ENCODE measurements at regions not wholly inside any gene's neighbourhood (a gene's known extent, or its start where the extent isn't known, plus 50 kb on each side); places are given as distances from the start of the nearest gene placed in this dataset.

DNA sequence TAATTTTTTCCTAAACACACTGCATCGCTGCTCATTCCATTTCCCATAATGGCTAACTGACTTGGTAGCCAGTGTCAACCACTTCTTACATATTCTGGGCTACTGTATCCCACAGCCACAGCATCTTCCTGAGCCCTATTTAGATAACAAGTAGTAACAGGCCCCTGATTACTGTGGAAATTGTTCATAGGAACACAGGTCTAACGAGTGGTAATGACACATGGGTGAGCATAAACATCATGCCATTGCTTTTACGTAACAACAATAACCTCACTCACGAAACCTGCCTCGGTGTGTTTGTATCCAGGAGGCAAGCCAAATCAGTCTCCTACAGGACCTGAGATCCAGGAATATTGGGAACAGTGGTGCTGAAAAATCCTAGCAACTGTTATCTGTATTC is 438.6 kb downstream of the KLF5 start:
- Histone ChIP-seq H3K4me3 (ENCODE audit: low read depth, low read length) (no peak overlapping the region), H3K36me3 (ENCODE audit: control insufficient read depth in 2 of 2, insufficient read depth in 1 of 2, low read length in 2 of 2) (no peaks in the 10 kb centered on the region), H3K4me1 (ENCODE audit: control insufficient read depth, insufficient read depth, low read length) (no peaks in the 10 kb centered on the region), H3K27ac (ENCODE audit: extremely low read depth, low read depth, low read length) (no peak overlapping the region), H3K9me3 (ENCODE audit: control insufficient read depth, insufficient read depth, low read depth, low read length) (no peaks in the 10 kb centered on the region)
- POLR2A ChIA-PET: no interaction called here
- TF ChIP-seq ZNF529 (tag by site-specific recombination; IDR thresholded peaks at IDR 0.05; ENCODE audit: insufficient replicate concordance) (no peak), MEIS1 (CRISPR knock-in tag; IDR thresholded peaks at IDR 0.05; ENCODE audit: borderline replicate concordance) (no peak), ZNF654 (tag by site-specific recombination; IDR thresholded peaks at IDR 0.05; ENCODE audit: low read depth) (no peak), YY2 (tag by site-specific recombination; IDR thresholded peaks at IDR 0.05) (no peak), ZNF121 (tag by site-specific recombination; IDR thresholded peaks at IDR 0.05) (no peak), ZBTB8A (tag by site-specific recombination; IDR thresholded peaks at IDR 0.05) (no peak), ZNF169 (tag by site-specific recombination; IDR thresholded peaks at IDR 0.05) (no peak), ZFP69B (tag by site-specific recombination; IDR thresholded peaks at IDR 0.05) (no peak), RBAK (tag by site-specific recombination; IDR thresholded peaks at IDR 0.05) (no peak), ZNF18 (tag by site-specific recombination; IDR thresholded peaks at IDR 0.05) (no peak), ZBTB10 (tag by site-specific recombination; IDR thresholded peaks at IDR 0.05) (no peak), BCL11B (tag by site-specific recombination; IDR thresholded peaks at IDR 0.05; ENCODE audit: low read depth) (no peak), ZNF416 (tag by site-specific recombination; IDR thresholded peaks at IDR 0.05) (no peak), OVOL3 (tag by site-specific recombination; IDR thresholded peaks at IDR 0.05) (no peak), TCF7L2 (IDR thresholded peaks at IDR 0.05; ENCODE audit: borderline replicate concordance, low read depth, low read length) (no peak)
- TF ChIP-seq, protein P1, sequence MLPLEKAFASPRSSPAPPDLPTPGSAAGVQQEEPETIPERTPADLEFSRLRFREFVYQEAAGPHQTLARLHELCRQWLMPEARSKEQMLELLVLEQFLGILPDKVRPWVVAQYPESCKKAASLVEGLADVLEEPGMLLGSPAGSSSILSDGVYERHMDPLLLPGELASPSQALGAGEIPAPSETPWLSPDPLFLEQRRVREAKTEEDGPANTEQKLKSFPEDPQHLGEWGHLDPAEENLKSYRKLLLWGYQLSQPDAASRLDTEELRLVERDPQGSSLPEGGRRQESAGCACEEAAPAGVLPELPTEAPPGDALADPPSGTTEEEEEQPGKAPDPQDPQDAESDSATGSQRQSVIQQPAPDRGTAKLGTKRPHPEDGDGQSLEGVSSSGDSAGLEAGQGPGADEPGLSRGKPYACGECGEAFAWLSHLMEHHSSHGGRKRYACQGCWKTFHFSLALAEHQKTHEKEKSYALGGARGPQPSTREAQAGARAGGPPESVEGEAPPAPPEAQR (tag by site-specific recombination; IDR thresholded peaks at IDR 0.05): no peak
- TF ChIP-seq, protein P2, sequence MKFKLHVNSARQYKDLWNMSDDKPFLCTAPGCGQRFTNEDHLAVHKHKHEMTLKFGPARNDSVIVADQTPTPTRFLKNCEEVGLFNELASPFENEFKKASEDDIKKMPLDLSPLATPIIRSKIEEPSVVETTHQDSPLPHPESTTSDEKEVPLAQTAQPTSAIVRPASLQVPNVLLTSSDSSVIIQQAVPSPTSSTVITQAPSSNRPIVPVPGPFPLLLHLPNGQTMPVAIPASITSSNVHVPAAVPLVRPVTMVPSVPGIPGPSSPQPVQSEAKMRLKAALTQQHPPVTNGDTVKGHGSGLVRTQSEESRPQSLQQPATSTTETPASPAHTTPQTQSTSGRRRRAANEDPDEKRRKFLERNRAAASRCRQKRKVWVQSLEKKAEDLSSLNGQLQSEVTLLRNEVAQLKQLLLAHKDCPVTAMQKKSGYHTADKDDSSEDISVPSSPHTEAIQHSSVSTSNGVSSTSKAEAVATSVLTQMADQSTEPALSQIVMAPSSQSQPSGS (tag by site-specific recombination; IDR thresholded peaks at IDR 0.05; ENCODE audit: low read depth): no peak
- TF ChIP-seq, protein P3, sequence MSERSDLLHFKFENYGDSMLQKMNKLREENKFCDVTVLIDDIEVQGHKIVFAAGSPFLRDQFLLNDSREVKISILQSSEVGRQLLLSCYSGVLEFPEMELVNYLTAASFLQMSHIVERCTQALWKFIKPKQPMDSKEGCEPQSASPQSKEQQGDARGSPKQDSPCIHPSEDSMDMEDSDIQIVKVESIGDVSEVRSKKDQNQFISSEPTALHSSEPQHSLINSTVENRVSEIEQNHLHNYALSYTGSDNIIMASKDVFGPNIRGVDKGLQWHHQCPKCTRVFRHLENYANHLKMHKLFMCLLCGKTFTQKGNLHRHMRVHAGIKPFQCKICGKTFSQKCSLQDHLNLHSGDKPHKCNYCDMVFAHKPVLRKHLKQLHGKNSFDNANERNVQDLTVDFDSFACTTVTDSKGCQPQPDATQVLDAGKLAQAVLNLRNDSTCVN (tag by site-specific recombination; optimal IDR thresholded peaks at IDR 0.05): no peak
- CTCF ChIA-PET: no interaction called here

- H3K36me3 ChIP-seq (ENCODE audit: control insufficient read depth in 2 of 2, insufficient read depth in 1 of 2, low read length in 2 of 2): no peaks in the 10 kb centered on the region
- H3K9me3 ChIP-seq (ENCODE audit: control insufficient read depth, insufficient read depth, low read depth, low read length): no peaks in the 10 kb centered on the region
- CTCF ChIA-PET: interaction anchor here (0.6 kb wide), 1 partner anchor 21 kb away, joined by 4 read pairs; no protein-coding TSS in a partner anchor
- POLR2A ChIA-PET: no interaction called here
- no peak overlapping the region for H3K4me3 ChIP-seq (ENCODE audit: low read depth, low read length)
- no peak overlapping the region for H3K27ac ChIP-seq (ENCODE audit: extremely low read depth, low read depth, low read length)
- no peaks in the 10 kb centered on the region for H3K4me1 ChIP-seq (ENCODE audit: control insufficient read depth, insufficient read depth, low read length)
- TF ChIP-seq ZNF302 (tag by site-specific recombination; IDR thresholded peaks at IDR 0.05; ENCODE audit: low read depth) (no peak), ZNF76 (tag by site-specific recombination; IDR thresholded peaks at IDR 0.05; ENCODE audit: borderline replicate concordance, low read depth) (no peak), BCL11B (tag by site-specific recombination; IDR thresholded peaks at IDR 0.05; ENCODE audit: low read depth) (no peak), ZNF155 (tag by site-specific recombination; IDR thresholded peaks at IDR 0.05) (no peak), ZSCAN5A (tag by site-specific recombination; IDR thresholded peaks at IDR 0.05) (no peak), ZIC2 (tag by site-specific recombination; IDR thresholded peaks at IDR 0.05) (no peak), WT1 (tag by site-specific recombination; IDR thresholded peaks at IDR 0.05) (no peak), YY1 (tag by site-specific recombination; IDR thresholded peaks at IDR 0.05) (no peak)
Observed at GRCh38 chr13:73496711-73497110, 437.9 kb downstream of the KLF5 start.

Measured in HEK293 (cell line).